Endometrium (tissue), 2 donors: ENCODE measurements at regions not wholly inside any gene's neighbourhood (a gene's known extent, or its start where the extent isn't known, plus 50 kb on each side); places are given as distances from the start of the nearest gene placed in this dataset.

Source experiments
- FAIRE-seq: peaks from 2 replicates; lab custom pipeline; 2012; peaks lifted over from hg19 to GRCh38; lab: Jason Lieb, UNC
- donor health status: control.
- donor health status: control.

DNA sequence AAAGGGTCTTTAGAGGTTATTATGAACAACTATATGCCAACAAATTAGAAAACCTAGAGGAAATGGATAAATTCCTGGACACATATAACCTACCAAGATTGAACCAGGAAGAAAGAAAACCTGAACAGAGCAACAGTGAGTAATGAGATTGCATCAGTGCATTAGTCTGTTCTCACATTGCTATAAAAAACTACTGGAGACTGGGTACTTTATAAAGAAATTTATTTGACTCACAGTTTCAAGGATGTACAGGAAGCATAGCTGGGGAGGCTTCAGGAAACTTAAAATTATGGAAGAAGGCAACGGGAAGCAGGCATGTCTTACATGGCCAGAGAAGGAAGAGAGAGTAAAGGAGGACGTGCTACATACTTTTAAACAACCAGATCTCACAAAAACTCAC is 70.8 kb upstream of the GNAZ start:
- FAIRE-seq = no peak

DNA sequence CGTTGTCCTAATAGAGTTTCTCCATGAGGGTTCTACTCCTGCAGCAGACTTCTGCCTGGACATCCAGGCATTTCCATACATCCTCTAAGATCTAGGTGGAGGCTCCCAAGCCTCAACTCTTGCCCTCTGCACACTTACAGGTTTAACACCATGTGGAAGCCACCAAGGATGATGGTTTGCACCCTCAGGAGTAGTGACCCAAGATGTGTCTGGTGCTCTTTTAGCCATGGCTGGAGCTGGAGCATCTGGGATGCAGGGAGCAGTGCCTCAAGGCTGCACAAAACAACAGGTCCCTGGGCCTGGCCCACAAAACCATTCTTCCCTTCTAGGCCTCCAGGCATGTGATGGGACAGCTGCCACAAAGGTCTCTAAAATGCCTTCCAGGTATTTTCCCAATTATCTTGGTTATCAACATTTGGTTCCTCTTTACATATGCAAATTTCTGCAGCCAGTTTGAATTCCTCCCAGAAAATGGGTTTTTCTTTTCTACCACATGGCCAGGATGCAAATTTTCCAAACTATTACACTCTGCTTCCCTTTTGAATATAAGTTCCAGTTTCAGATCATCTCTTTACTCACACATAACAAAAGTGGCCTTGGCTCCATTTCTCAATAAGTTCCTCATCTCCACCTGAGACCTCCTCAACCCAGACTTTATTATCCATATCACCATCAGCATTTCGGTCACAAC is 69.5 kb upstream of the GNAZ start:
- FAIRE-seq = no peak

DNA sequence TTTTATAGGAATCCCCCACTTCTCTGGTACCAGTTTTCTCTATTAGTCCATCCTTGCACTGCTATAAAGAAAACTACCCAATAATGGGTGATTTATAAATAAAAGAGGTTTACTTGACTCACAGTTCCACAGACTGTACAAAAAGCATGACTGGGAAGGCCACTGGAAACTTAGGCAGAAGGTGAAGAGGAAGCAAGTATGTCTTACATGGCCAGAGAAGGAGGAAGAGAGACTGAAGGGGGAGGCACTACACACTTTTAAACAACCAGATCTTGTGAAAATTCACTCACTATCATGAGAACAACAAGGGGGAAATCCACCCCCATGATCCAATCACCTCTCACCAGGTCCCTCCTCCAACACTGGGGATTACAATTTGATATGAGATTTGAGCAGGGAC is 68.9 kb upstream of the GNAZ start:
- no peak for FAIRE-seq

DNA sequence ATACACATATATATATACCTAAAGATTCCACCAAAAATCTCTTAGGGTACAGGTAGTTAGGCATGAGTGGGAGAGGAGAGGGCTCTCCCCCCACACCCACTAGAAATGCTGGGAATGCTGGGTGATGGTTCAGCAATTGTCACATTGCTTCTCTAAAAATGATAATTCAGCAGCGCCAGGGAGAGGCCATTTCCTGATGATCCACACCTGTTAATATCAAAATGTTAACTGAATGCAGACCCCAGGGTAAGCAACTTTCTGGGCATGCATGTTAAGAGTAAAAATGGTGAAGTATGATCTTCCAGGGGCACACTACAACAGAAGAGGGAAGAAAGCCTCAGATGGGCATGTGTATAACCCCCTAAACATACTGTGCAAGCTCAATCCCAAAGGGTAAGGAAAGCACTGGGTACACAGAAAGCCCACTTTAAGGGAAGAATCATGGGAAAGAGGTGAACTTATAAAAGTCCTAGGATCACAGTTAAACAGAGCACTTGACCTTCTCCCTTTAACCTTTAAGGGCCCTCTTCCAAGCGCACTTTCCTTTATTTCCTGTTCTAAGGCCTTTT is 67.6 kb upstream of the GNAZ start:
- FAIRE-seq = no peak

DNA sequence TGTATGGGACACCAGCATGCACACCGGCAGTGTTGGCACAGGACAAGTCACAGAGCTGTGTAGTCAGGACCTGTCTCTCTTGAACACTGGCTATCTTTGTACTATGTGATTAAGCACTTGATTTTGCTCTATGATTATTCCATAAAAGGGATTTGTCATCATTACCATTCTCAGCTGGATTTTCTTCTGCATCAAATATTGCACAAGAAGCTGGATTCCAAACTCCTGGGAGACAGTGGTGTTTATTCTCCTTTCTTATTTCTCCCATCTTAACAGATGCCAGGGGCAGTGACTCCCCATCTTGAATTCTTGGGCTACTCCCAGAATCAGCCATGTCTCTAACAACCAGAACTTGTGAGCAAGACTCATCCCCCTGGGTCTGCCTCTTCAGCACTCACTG is 62.5 kb upstream of the GNAZ start:
- no peak for FAIRE-seq

DNA sequence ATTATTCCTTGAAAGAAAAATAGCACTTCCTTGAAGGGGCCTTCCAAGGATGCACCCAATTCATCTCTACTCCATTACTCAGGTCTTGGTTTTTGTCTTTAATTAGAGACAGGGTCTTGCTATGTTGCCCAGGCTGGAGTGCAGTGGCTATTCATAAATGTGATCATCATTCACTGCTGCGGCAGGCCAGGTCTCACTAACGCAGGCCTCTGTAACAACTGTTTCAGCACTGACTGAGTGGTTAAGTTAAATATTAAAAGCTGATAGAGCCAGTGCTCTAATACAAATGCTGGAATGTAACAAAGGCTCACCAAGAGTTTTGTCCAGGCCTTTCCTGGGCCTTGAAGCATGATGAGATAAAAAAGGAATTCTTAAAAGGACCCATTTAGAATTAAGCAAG is 61.4 kb upstream of the GNAZ start:
- no peak for FAIRE-seq
